ENCODE measurements at regions not wholly inside any gene's neighbourhood (a gene's known extent, or its start where the extent isn't known, plus 50 kb on each side); places are given as distances from the start of the nearest gene placed in this dataset.

GRCh38 chr4:173801876-173802661 is 272.0 kb upstream of the HAND2 start:
- TF ChIP-seq CTCF (IDR thresholded peaks at IDR 0.05; ENCODE audit: low read depth, low read length) = no peak
- no peak for DNase-seq
- no peaks in the 10 kb centered on the region for H3K36me3 ChIP-seq
- no peaks in the 10 kb centered on the region for H3K9me3 ChIP-seq
- no peaks in the 10 kb centered on the region for H3K27me3 ChIP-seq
- H3K4me1 ChIP-seq = peaks cover 18% of the 10 kb centered on the region
- no peak overlapping the region for H3K4me3 ChIP-seq (ENCODE audit: low read depth, low read length)

GRCh38 chr4:173801361-173801760 is 271.3 kb upstream of the HAND2 start:
- Histone ChIP-seq H3K4me3 (ENCODE audit: low read depth, low read length) (no peak overlapping the region), H3K27me3 (no peaks in the 10 kb centered on the region)
- no peak for TF ChIP-seq CTCF (IDR thresholded peaks at IDR 0.05; ENCODE audit: low read depth, low read length)

GRCh38 chr4:173797296-173797695 is 267.3 kb upstream of the HAND2 start:
- Histone ChIP-seq H3K4me1 (peaks cover 15% of the 10 kb centered on the region), H3K4me3 (ENCODE audit: low read depth, low read length) (no peak overlapping the region), H3K36me3 (no peaks in the 10 kb centered on the region), H3K27me3 (no peaks in the 10 kb centered on the region), H3K9me3 (no peaks in the 10 kb centered on the region)
- DNase-seq = no peak
- TF ChIP-seq CTCF (IDR thresholded peaks at IDR 0.05; ENCODE audit: low read depth, low read length) = no peak

More at GRCh38 chr4:173801361-173801760, 271.3 kb upstream of the HAND2 start:
- Histone ChIP-seq H3K9me3 (no peaks in the 10 kb centered on the region), H3K4me1 (peaks cover 24% of the 10 kb centered on the region), H3K36me3 (no peaks in the 10 kb centered on the region)
- no peak for DNase-seq

- DNase-seq = no peak
- H3K4me1 ChIP-seq = peaks cover 12% of the 10 kb centered on the region
- H3K9me3 ChIP-seq = no peaks in the 10 kb centered on the region
- no peaks in the 10 kb centered on the region for H3K36me3 ChIP-seq
- no peak for TF ChIP-seq CTCF (IDR thresholded peaks at IDR 0.05; ENCODE audit: low read depth, low read length)
- no peaks in the 10 kb centered on the region for H3K27me3 ChIP-seq
- no peak overlapping the region for H3K4me3 ChIP-seq (ENCODE audit: low read depth, low read length)
Measured at GRCh38 chr4:173794662-173795061, 264.6 kb upstream of the HAND2 start.

- H3K36me3 ChIP-seq = no peaks in the 10 kb centered on the region
- H3K4me1 ChIP-seq = peaks cover 12% of the 10 kb centered on the region
- no peaks in the 10 kb centered on the region for H3K9me3 ChIP-seq
Measured at GRCh38 chr4:173793937-173794510, 264.0 kb upstream of the HAND2 start.

More at GRCh38 chr4:173793937-173794510, 264.0 kb upstream of the HAND2 start:
- Histone ChIP-seq H3K27me3 (no peaks in the 10 kb centered on the region), H3K4me3 (ENCODE audit: low read depth, low read length) (no peak overlapping the region)
- no peak for TF ChIP-seq CTCF (IDR thresholded peaks at IDR 0.05; ENCODE audit: low read depth, low read length)
- DNase-seq = no peak

All from BE2C (cell line).